CD14-positive monocyte (primary cell): ENCODE measurements at regions not wholly inside any gene's neighbourhood (a gene's known extent, or its start where the extent isn't known, plus 50 kb on each side); places are given as distances from the start of the nearest gene placed in this dataset.

Experiments
- DNase-seq, 3 donors: peaks; one replicate each; pipeline ENCODE4 v3.0.0-alpha.2; 2011 to 2022
- H2AFZ ChIP-seq: 2 replicates; pipeline ENCODE4 v1.6.0; 2012; ENCODE audit warnings: mild to moderate bottlenecking, low read depth, low read length, inconsistent platforms; ENCODE audit not compliant: insufficient read depth, poor library complexity, severe bottlenecking
- H3K27ac ChIP-seq, 2 donors: 1 replicate in 1 of 2; 2 replicates in 1 of 2; pipeline ENCODE4 v1.5.1; 2012 to 2013; ENCODE audit warnings: low read length in 2 of 2, control low read depth in 1 of 2, inconsistent platforms in 1 of 2, low read depth in 1 of 2, mild to moderate bottlenecking in 1 of 2
- H3K27me3 ChIP-seq, 2 donors: one replicate each; pipeline versions ENCODE4 v1.6.0 to v1.6.1; 2011 to 2013; ENCODE audit warnings: low read length in 2 of 2; ENCODE audit not compliant: control insufficient read depth in 2 of 2, insufficient read depth in 2 of 2
- H3K36me3 ChIP-seq, 2 donors: replicated peaks in 1 of 2; 1 replicate in 1 of 2; 2 replicates in 1 of 2; pipeline versions ENCODE4 v1.5.1 to v1.6.1; 2012 to 2013; ENCODE audit warnings: low read length in 2 of 2, control low read depth in 1 of 2, inconsistent platforms in 1 of 2, mild to moderate bottlenecking in 1 of 2; ENCODE audit not compliant: insufficient read depth in 2 of 2, control insufficient read depth in 1 of 2
- H3K4me1 ChIP-seq, 2 donors: 1 replicate in 1 of 2; 2 replicates in 1 of 2; pipeline versions ENCODE4 v1.5.1 to v1.6.1; 2012 to 2013; ENCODE audit warnings: low read length in 2 of 2, control low read depth in 1 of 2, inconsistent platforms in 1 of 2, mild to moderate bottlenecking in 1 of 2, moderate library complexity in 1 of 2; ENCODE audit not compliant: insufficient read depth in 2 of 2, control insufficient read depth in 1 of 2
- H3K4me2 ChIP-seq: replicated peaks from 2 replicates; pipeline ENCODE3; 2012; ENCODE audit warnings: low read length, moderate library complexity, mild to moderate bottlenecking; ENCODE audit not compliant: poor library complexity, severe bottlenecking; ENCODE audit errors: extremely low read depth
- H3K4me3 ChIP-seq, 3 experiments: fragments of 200-600 bp in 1 of 3; sonication (generic) in 1 of 3; replicated peaks in 1 of 3; 1 replicate in 2 of 3; 2 replicates in 1 of 3; pipeline ENCODE4 v1.5.1; 2011 to 2013; ENCODE audit warnings: low read length in 3 of 3, mild to moderate bottlenecking in 3 of 3, control low read depth in 2 of 3, low read depth in 2 of 3, inconsistent platforms in 1 of 3, moderate library complexity in 1 of 3
- H3K79me2 ChIP-seq: 2 replicates; pipeline ENCODE4 v1.6.0; 2012; ENCODE audit warnings: mild to moderate bottlenecking, control low read depth, inconsistent platforms, low read length, moderate library complexity; ENCODE audit not compliant: insufficient read depth
- H3K9ac ChIP-seq: 2 replicates; pipeline ENCODE4 v1.6.0; 2017; ENCODE audit warnings: low read length, mild to moderate bottlenecking; ENCODE audit not compliant: insufficient read depth, poor library complexity, severe bottlenecking
- H3K9me3 ChIP-seq, 2 donors: replicated peaks in 1 of 2; 1 replicate in 1 of 2; 2 replicates in 1 of 2; pipeline versions ENCODE4 v1.5.1 to v1.6.1; 2012 to 2013; ENCODE audit warnings: low read length in 2 of 2, control low read depth in 1 of 2; ENCODE audit not compliant: control insufficient read depth in 1 of 2, insufficient read depth in 1 of 2
- H4K20me1 ChIP-seq: 2 replicates; pipeline ENCODE4 v1.6.0; 2012; ENCODE audit warnings: mild to moderate bottlenecking, low read length, control low read depth, moderate library complexity; ENCODE audit not compliant: insufficient read depth
- H3K27ac Mint-ChIP-seq, 7 donors: one replicate each; pipeline ENCODE4 v1.8.0; 2020; ENCODE audit warnings: mild to moderate bottlenecking in 7 of 7, mixed read lengths in 7 of 7, moderate library complexity in 6 of 7, inconsistent platforms in 2 of 7
- H3K27me3 Mint-ChIP-seq, 3 donors: one replicate each; pipeline ENCODE4 v1.8.0; 2021 to 2022; ENCODE audit warnings: low read depth in 3 of 3, mild to moderate bottlenecking in 3 of 3, mixed read lengths in 3 of 3, moderate library complexity in 3 of 3, inconsistent platforms in 1 of 3
- H3K36me3 Mint-ChIP-seq, 2 donors: one replicate each; pipeline ENCODE4 v1.8.0; 2020; ENCODE audit warnings: mixed read lengths in 2 of 2, inconsistent platforms in 1 of 2, mild to moderate bottlenecking in 1 of 2
- H3K4me1 Mint-ChIP-seq: one replicate; pipeline ENCODE4 v1.8.0; 2020; ENCODE audit warnings: mild to moderate bottlenecking, mixed read lengths
- H3K4me3 Mint-ChIP-seq, 2 donors: one replicate each; pipeline ENCODE4 v1.8.0; 2020; ENCODE audit warnings: mild to moderate bottlenecking in 2 of 2, mixed read lengths in 2 of 2, moderate library complexity in 1 of 2
- H3K9me3 Mint-ChIP-seq, 7 donors: one replicate each; pipeline ENCODE4 v1.8.0; 2020 to 2022; ENCODE audit warnings: mixed read lengths in 7 of 7, mild to moderate bottlenecking in 6 of 7, moderate library complexity in 6 of 7, inconsistent platforms in 2 of 7
- WGBS: methylation state at CpG from one replicate; pipeline ENCODE4 v1.1.5; 2013; ENCODE audit warnings: missing lambda C conversion rate; ENCODE audit not compliant: insufficient coverage; 5-methylcytosine and 5-hydroxymethylcytosine counted together
- intact Hi-C, 2 donors: fragments of 100-400 bp; cut with micrococcal nuclease; formaldehyde crosslinking; loops; one replicate each; pipeline versions ENCODE4 v1.15.0 to v1.15.1; 2023
- TF ChIP-seq, protein P1 (sequence below): fragments of 200-600 bp; IDR thresholded peaks from one replicate; pipeline ENCODE4 v1.8.0; 2022; ENCODE audit warnings: antibody characterized with exemption, mild to moderate bottlenecking

DNA sequence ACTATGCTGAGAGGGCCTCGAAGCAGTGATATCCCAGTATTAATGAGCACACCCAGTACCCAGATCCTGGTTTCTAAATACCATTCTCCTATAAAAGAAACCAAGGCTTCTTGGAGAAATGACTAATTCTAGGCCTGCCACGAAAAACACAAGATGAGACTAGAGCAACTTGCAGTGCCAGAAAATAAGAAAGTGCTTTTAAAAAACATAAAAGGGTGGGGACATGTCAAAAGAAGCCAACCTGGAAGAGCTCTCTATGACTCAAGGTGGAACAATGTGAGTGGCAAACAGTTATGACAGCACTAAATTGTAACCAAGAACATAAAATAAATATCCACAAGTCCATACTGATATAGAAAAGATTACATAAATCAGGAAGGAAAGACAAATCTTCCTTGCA is 153.2 kb upstream of the KCNJ18 start:
- Mint-ChIP-seq H3K9me3 (peaks cover 12 to 21% (median 18%) of the 10 kb centered on the region in 7 donors), H3K27me3 (peaks cover 0 to 9% (median 2%) of the 10 kb centered on the region in 3 donors), H3K36me3 (peaks cover 22 to 24% of the 10 kb centered on the region in 2 donors), H3K4me1 (peaks cover 15% of the 10 kb centered on the region), H3K27ac (no peak overlapping the region), H3K4me3 (no peak overlapping the region)
- peaks cover 3 to 11% of the 10 kb centered on the region in 2 donors for H3K9me3 ChIP-seq
- H2AFZ ChIP-seq = no peak overlapping the region
- H3K4me2 ChIP-seq = no peak overlapping the region
- no peak overlapping the region for H3K27ac ChIP-seq
- DNase-seq = no peak
- H3K36me3 ChIP-seq = peaks cover 4 to 12% of the 10 kb centered on the region in 2 donors
- no peaks in the 10 kb centered on the region for H3K79me2 ChIP-seq
- peaks cover 13% of the 10 kb centered on the region in 2 donors for H3K4me1 ChIP-seq
- no peaks in the 10 kb centered on the region for H4K20me1 ChIP-seq
- intact Hi-C loops = no loop called here
- H3K9ac ChIP-seq = no peak overlapping the region
- H3K27me3 ChIP-seq = no peaks in the 10 kb centered on the region
- TF ChIP-seq, protein P1, sequence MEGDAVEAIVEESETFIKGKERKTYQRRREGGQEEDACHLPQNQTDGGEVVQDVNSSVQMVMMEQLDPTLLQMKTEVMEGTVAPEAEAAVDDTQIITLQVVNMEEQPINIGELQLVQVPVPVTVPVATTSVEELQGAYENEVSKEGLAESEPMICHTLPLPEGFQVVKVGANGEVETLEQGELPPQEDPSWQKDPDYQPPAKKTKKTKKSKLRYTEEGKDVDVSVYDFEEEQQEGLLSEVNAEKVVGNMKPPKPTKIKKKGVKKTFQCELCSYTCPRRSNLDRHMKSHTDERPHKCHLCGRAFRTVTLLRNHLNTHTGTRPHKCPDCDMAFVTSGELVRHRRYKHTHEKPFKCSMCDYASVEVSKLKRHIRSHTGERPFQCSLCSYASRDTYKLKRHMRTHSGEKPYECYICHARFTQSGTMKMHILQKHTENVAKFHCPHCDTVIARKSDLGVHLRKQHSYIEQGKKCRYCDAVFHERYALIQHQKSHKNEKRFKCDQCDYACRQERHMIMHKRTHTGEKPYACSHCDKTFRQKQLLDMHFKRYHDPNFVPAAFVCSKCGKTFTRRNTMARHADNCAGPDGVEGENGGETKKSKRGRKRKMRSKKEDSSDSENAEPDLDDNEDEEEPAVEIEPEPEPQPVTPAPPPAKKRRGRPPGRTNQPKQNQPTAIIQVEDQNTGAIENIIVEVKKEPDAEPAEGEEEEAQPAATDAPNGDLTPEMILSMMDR = no peak
- 0% methylated on average over 1 of the region's 2 CpGs for WGBS
- H3K4me3 ChIP-seq = no peak overlapping the region

DNA sequence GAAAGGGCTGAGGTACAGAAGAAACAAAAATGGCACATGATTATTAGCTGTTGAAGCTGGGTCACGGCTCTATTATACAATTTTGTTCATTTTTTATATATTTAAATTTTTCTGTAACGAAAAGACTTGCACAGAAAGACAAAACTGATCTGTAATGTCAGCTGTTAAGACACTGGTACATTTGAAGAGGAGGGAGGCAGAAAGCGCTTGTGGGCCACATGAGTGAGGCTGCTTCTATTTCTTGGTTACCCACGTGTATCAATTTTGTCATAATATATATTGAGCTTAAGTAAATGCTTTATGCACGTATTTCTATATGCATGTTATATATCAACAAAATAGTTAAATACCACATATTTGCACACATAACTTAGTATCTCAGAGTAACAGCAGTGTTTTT is 151.8 kb upstream of the KCNJ18 start:
- peaks cover 3 to 11% of the 10 kb centered on the region in 2 donors for H3K9me3 ChIP-seq
- Mint-ChIP-seq H3K4me1 (peaks cover 28% of the 10 kb centered on the region), H3K27me3 (peaks cover 0 to 9% (median 2%) of the 10 kb centered on the region in 3 donors), H3K4me3 (no peak overlapping the region), H3K27ac (no peak overlapping the region), H3K9me3 (peaks cover 14 to 21% (median 16%) of the 10 kb centered on the region in 7 donors), H3K36me3 (peaks cover 15 to 17% of the 10 kb centered on the region in 2 donors)
- no peak for DNase-seq
- no CpG with 5 or more reads among the region's 5 CpGs for WGBS
- H3K79me2 ChIP-seq = no peaks in the 10 kb centered on the region
- H3K4me2 ChIP-seq = no peak overlapping the region
- intact Hi-C loops = no loop called here
- no peaks in the 10 kb centered on the region for H4K20me1 ChIP-seq
- H2AFZ ChIP-seq = no peak overlapping the region
- H3K27me3 ChIP-seq = no peaks in the 10 kb centered on the region
- H3K4me1 ChIP-seq = peaks cover 18 to 22% of the 10 kb centered on the region in 2 donors
- TF ChIP-seq, protein P1 = no peak
- no peaks in the 10 kb centered on the region for H3K36me3 ChIP-seq
- no peak overlapping the region for H3K27ac ChIP-seq
- no peak overlapping the region for H3K9ac ChIP-seq
- no peak overlapping the region for H3K4me3 ChIP-seq
